ENCODE measurements at regions not wholly inside any gene's neighbourhood (a gene's known extent, or its start where the extent isn't known, plus 50 kb on each side); places are given as distances from the start of the nearest gene placed in this dataset.

GRCh38 chrX:147800663-147801062 lies 111.1 kb upstream of the FMR1 start:
- TF ChIP-seq CTCF (conservative IDR thresholded peaks at IDR 0.05; ENCODE audit: low read length) (no peak), EZH2phosphoT487 (IDR thresholded peaks at IDR 0.05; ENCODE audit: borderline replicate concordance, low read depth, low read length) (no peak)
